Kidney epithelial cell (primary cell): ENCODE measurements at regions not wholly inside any gene's neighbourhood (a gene's known extent, or its start where the extent isn't known, plus 50 kb on each side); places are given as distances from the start of the nearest gene placed in this dataset.

Experiments used
- DNase-seq: peaks from one replicate; pipeline ENCODE4 v3.0.0-alpha.2; 2010; ENCODE audit warnings: low read depth
- H3K27me3 ChIP-seq: 2 replicates; pipeline ENCODE4 v1.6.0; 2011; ENCODE audit warnings: low read length; ENCODE audit not compliant: control insufficient read depth, insufficient read depth
- H3K36me3 ChIP-seq: 2 replicates; pipeline ENCODE4 v1.5.1; 2011; ENCODE audit warnings: low read length; ENCODE audit not compliant: control insufficient read depth, insufficient read depth
- H3K4me3 ChIP-seq: 2 replicates; pipeline ENCODE4 v1.5.1; 2011; ENCODE audit warnings: low read depth, mild to moderate bottlenecking, control low read depth, low read length
- TF ChIP-seq, protein P1 (sequence below): IDR thresholded peaks from 2 replicates; pipeline ENCODE4 v1.5.1; 2011; ENCODE audit warnings: mild to moderate bottlenecking, moderate library complexity, low read length, control low read depth, inconsistent platforms; ENCODE audit not compliant: insufficient read depth, poor library complexity, severe bottlenecking

GRCh38 chr1:229825042-229825441, 199.0 kb downstream of the URB2 start:
- no peak overlapping the region for H3K4me3 ChIP-seq
- H3K27me3 ChIP-seq, result no peaks in the 10 kb centered on the region
- no peak for DNase-seq
- TF ChIP-seq, protein P1, sequence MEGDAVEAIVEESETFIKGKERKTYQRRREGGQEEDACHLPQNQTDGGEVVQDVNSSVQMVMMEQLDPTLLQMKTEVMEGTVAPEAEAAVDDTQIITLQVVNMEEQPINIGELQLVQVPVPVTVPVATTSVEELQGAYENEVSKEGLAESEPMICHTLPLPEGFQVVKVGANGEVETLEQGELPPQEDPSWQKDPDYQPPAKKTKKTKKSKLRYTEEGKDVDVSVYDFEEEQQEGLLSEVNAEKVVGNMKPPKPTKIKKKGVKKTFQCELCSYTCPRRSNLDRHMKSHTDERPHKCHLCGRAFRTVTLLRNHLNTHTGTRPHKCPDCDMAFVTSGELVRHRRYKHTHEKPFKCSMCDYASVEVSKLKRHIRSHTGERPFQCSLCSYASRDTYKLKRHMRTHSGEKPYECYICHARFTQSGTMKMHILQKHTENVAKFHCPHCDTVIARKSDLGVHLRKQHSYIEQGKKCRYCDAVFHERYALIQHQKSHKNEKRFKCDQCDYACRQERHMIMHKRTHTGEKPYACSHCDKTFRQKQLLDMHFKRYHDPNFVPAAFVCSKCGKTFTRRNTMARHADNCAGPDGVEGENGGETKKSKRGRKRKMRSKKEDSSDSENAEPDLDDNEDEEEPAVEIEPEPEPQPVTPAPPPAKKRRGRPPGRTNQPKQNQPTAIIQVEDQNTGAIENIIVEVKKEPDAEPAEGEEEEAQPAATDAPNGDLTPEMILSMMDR, result no peak
- H3K36me3 ChIP-seq, result no peaks in the 10 kb centered on the region

DNA sequence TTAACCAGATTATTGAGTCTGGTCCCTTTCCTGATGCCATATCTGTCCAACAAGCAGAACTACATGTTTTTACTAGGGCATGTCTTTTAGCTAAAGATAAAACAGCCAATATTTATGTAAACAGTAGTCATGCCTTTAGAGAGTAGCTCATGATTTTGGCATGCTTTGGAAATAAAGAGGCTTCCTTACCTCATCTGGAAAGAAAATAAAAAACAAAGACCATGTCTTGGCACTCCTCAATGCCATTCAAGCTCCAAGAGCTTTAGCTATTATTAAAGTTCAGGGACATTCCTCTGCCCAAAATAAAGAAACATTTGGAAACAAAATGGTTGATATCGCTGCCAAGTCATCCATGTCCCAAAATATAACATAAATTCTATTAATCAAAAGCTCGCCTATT, 202.4 kb downstream of the URB2 start:
- no peak for DNase-seq
- H3K27me3 ChIP-seq, result no peaks in the 10 kb centered on the region
- no peak overlapping the region for H3K4me3 ChIP-seq
- H3K36me3 ChIP-seq, result no peaks in the 10 kb centered on the region
- TF ChIP-seq, protein P1, result no peak

GRCh38 chr1:229832695-229833094, 206.6 kb downstream of the URB2 start:
- Histone ChIP-seq H3K36me3 (no peaks in the 10 kb centered on the region), H3K27me3 (no peaks in the 10 kb centered on the region), H3K4me3 (no peak overlapping the region)
- DNase-seq, result no peak
- TF ChIP-seq, protein P1, result no peak

- TF ChIP-seq, protein P1, result no peak
- no peak for DNase-seq
- Histone ChIP-seq H3K27me3 (peaks cover 2% of the 10 kb centered on the region), H3K4me3 (no peak overlapping the region), H3K36me3 (no peaks in the 10 kb centered on the region)
Observed at GRCh38 chr1:229834230-229834629, 208.2 kb downstream of the URB2 start.

DNA sequence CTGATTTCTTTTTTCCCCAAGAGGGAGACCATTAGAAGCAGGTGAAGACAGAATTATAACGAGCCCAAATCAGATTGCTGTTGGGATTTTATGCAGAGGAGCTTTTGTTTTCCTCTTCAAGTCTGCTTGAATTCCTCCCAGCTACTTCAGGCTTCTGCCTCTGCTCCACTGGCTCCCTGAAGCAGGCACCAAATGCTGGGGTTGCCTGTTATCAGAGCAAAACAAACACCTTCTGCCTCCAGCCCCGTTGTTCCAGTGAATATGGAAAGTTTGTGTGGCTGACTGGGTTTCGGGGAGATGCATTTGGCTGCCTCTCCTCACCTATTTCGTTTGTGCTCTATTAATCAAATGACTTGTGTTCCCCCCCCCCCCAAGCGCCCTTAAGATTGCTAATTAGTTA, 209.2 kb downstream of the URB2 start:
- Histone ChIP-seq H3K4me3 (no peak overlapping the region), H3K36me3 (no peaks in the 10 kb centered on the region), H3K27me3 (peaks cover 2% of the 10 kb centered on the region)
- DNase-seq, result no peak
- TF ChIP-seq, protein P1, result no peak

DNA sequence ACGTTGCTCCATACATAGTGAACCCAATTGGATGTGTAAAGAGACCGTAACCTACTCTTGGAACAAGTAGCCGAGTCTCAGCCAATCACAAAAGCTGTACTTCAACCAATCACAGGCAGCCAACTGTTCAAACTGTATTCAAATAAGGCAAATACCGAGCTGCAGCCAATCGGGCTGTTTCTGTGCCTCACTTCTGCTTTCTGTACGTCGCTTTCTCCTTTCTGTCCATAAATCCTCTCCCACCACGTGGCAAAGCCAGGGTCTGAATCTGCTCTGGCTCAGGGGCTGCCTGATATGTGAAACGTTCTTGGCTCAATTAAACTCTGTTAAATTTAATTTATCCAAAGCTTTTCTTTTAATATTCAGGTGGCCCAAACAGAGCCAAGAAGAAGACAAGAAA, 210.3 kb downstream of the URB2 start:
- TF ChIP-seq, protein P1, result no peak
- H3K27me3 ChIP-seq, result peaks cover 2% of the 10 kb centered on the region
- DNase-seq, result no peak
- H3K4me3 ChIP-seq, result no peak overlapping the region
- no peaks in the 10 kb centered on the region for H3K36me3 ChIP-seq
